Stomach (tissue), 8 donors: ENCODE measurements at regions not wholly inside any gene's neighbourhood (a gene's known extent, or its start where the extent isn't known, plus 50 kb on each side); places are given as distances from the start of the nearest gene placed in this dataset.

ENCODE experiments used
- DNase-seq, 2 donors: peaks; one replicate each; pipeline versions ENCODE4 v3.0.0 to v3.0.0-alpha.2; 2013 to 2019
- H3K27ac ChIP-seq, 5 donors: fragments of 200-600 bp in 4 of 5; sonication (generic) in 4 of 5; one replicate each; pipeline ENCODE4 v1.5.1; 2013 to 2019; ENCODE audit warnings: mild to moderate bottlenecking in 1 of 5, moderate library complexity in 1 of 5
- H3K27me3 ChIP-seq, 3 donors: fragments of 200-600 bp; sonication (generic); one replicate each; pipeline ENCODE4 v1.5.1; 2017 to 2019; ENCODE audit warnings: mixed run types in 1 of 3
- H3K36me3 ChIP-seq, 4 donors: fragments of 200-600 bp; sonication (generic); 1 replicate in 3 of 4; 2 replicates in 1 of 4; pipeline ENCODE4 v1.5.1; 2016 to 2019
- H3K4me1 ChIP-seq, 4 donors: fragments of 200-600 bp; sonication (generic); one replicate each; pipeline ENCODE4 v1.5.1; 2016 to 2019
- H3K4me3 ChIP-seq, 4 donors: fragments of 200-600 bp; sonication (generic) in 3 of 4; one replicate each; pipeline ENCODE4 v1.5.1; 2016 to 2019; ENCODE audit warnings: mild to moderate bottlenecking in 1 of 4
- H3K9me3 ChIP-seq, 4 donors: fragments of 200-600 bp; sonication (generic); one replicate each; pipeline ENCODE4 v1.5.1; 2016 to 2019
- EP300 ChIP-seq: sonication (generic); formaldehyde crosslinking; IDR thresholded peaks from one replicate; pipeline ENCODE4 v1.6.1; 2017; ENCODE audit warnings: antibody characterized with exemption
- POLR2A ChIP-seq, 4 donors: fragments of 450-650 bp; IDR thresholded peaks; one replicate each; pipeline ENCODE4 v1.6.1; 2016; ENCODE audit warnings: antibody characterized with exemption in 4 of 4, control low read depth in 2 of 4, mild to moderate bottlenecking in 1 of 4, moderate library complexity in 1 of 4
- POLR2AphosphoS5 ChIP-seq, 3 donors: sonication (generic); formaldehyde crosslinking; IDR thresholded peaks; one replicate each; pipeline ENCODE4 v1.6.1; 2016; ENCODE audit warnings: antibody characterized with exemption in 3 of 3
- WGBS, 5 donors: extraction: QIAGEN DNeasy Blood & Tissue Kit in 3 of 5; methylation state at CpG; one replicate each; pipeline versions ENCODE4 v1.1.5 to v1.1.7; 2013 to 2018; 5-methylcytosine and 5-hydroxymethylcytosine counted together
- intact Hi-C: fragments of 100-400 bp; cut with DNase I; formaldehyde crosslinking; loops from one replicate; pipeline ENCODE4 v1.15.1; 2023; ENCODE audit warnings: low total_unique reads
- TF ChIP-seq, protein P1 (sequence below), 7 experiments: fragments of 450-650 bp in 4 of 7; fragments of 200-600 bp in 3 of 7; sonication (generic) in 3 of 7; IDR thresholded peaks; one replicate each; pipeline ENCODE4 v1.5.1; 2016 to 2019; ENCODE audit warnings: antibody characterized with exemption in 7 of 7, control low read depth in 2 of 7, mild to moderate bottlenecking in 1 of 7
- donor health status: healthy with polysubstance abuse.
- donor health status: Bipolar disorder and iron deficiency.
- donor health status: healthy.

GRCh38 chr1:98437540-98437939 lies 224.0 kb upstream of the SNX7 start:
- Histone ChIP-seq H3K4me1 (no peaks in the 10 kb centered on the region), H3K27ac (no peak overlapping the region), H3K36me3 (no peaks in the 10 kb centered on the region), H3K4me3 (no peak overlapping the region), H3K9me3 (no peaks in the 10 kb centered on the region), H3K27me3 (no peaks in the 10 kb centered on the region)
- intact Hi-C loops = no loop called here
- DNase-seq = peak in 1 of 2 donors; percentile 24
- TF ChIP-seq EP300 (no peak), POLR2A (IDR thresholded peaks at IDR 0.05) (no peak), POLR2AphosphoS5 (IDR thresholded peaks at IDR 0.05) (no peak)
- TF ChIP-seq, protein P1, sequence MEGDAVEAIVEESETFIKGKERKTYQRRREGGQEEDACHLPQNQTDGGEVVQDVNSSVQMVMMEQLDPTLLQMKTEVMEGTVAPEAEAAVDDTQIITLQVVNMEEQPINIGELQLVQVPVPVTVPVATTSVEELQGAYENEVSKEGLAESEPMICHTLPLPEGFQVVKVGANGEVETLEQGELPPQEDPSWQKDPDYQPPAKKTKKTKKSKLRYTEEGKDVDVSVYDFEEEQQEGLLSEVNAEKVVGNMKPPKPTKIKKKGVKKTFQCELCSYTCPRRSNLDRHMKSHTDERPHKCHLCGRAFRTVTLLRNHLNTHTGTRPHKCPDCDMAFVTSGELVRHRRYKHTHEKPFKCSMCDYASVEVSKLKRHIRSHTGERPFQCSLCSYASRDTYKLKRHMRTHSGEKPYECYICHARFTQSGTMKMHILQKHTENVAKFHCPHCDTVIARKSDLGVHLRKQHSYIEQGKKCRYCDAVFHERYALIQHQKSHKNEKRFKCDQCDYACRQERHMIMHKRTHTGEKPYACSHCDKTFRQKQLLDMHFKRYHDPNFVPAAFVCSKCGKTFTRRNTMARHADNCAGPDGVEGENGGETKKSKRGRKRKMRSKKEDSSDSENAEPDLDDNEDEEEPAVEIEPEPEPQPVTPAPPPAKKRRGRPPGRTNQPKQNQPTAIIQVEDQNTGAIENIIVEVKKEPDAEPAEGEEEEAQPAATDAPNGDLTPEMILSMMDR (IDR thresholded peaks at IDR 0.05) = no peak

- 71 to 80% (median 73%) methylated on average over 2 of the region's 2 CpGs for WGBS, 5 donors
- no peak for DNase-seq
- TF ChIP-seq POLR2A (IDR thresholded peaks at IDR 0.05) = no peak
- TF ChIP-seq POLR2AphosphoS5 (IDR thresholded peaks at IDR 0.05) = no peak
- TF ChIP-seq EP300 = no peak
- TF ChIP-seq, protein P1 (IDR thresholded peaks at IDR 0.05) = no peak
- Histone ChIP-seq H3K4me1 (no peaks in the 10 kb centered on the region), H3K36me3 (no peaks in the 10 kb centered on the region), H3K27me3 (no peaks in the 10 kb centered on the region), H3K4me3 (no peak overlapping the region), H3K9me3 (no peaks in the 10 kb centered on the region), H3K27ac (no peak overlapping the region)
- intact Hi-C loops = no loop called here
Measured at GRCh38 chr1:98437011-98437410, 224.5 kb upstream of the SNX7 start.

- intact Hi-C loops = no loop called here
- Histone ChIP-seq H3K4me3 (no peak overlapping the region), H3K27ac (no peak overlapping the region), H3K27me3 (no peaks in the 10 kb centered on the region), H3K36me3 (no peaks in the 10 kb centered on the region), H3K9me3 (no peaks in the 10 kb centered on the region), H3K4me1 (peaks cover 0 to 5% (median 0%) of the 10 kb centered on the region in 4 donors)
- TF ChIP-seq, protein P1 (IDR thresholded peaks at IDR 0.05) = no peak
- no peak for TF ChIP-seq POLR2A (IDR thresholded peaks at IDR 0.05)
- WGBS, 5 donors = 21 to 44% (median 23%) methylated on average over 2 of the region's 2 CpGs
- DNase-seq = peak in 1 of 2 donors; percentile 27
Measured at GRCh38 chr1:98429965-98430443, 231.5 kb upstream of the SNX7 start.

- whole genome bisulfite sequencing, 5 donors = 84 to 93% (median 90%) methylated on average over 3 of the region's 3 CpGs
- H3K9me3 ChIP-seq = no peaks in the 10 kb centered on the region
- H3K4me3 ChIP-seq = no peak overlapping the region
- DNase-seq = no peak
- H3K27ac ChIP-seq = no peak overlapping the region
- H3K27me3 ChIP-seq = no peaks in the 10 kb centered on the region
- intact Hi-C loops = no loop called here
- H3K4me1 ChIP-seq = peaks cover 0 to 5% (median 0%) of the 10 kb centered on the region in 4 donors
- TF ChIP-seq POLR2A (IDR thresholded peaks at IDR 0.05) (no peak), POLR2AphosphoS5 (IDR thresholded peaks at IDR 0.05) (no peak), EP300 (no peak)
- TF ChIP-seq, protein P1 (IDR thresholded peaks at IDR 0.05) = no peak
- no peaks in the 10 kb centered on the region for H3K36me3 ChIP-seq
Measured at GRCh38 chr1:98428864-98429263, 232.7 kb upstream of the SNX7 start.
